Neural cell (in vitro differentiated cells): ENCODE measurements at regions not wholly inside any gene's neighbourhood (a gene's known extent, or its start where the extent isn't known, plus 50 kb on each side); places are given as distances from the start of the nearest gene placed in this dataset.

Source experiments
- H2AFZ ChIP-seq: fragments of 200-600, 300-800 bp; sonication (generic), shearing (Covaris generic); 2 replicates; pipeline ENCODE4 v1.6.0; 2014; ENCODE audit warnings: low read depth, mild to moderate bottlenecking, antibody characterized with exemption, low read length, moderate library complexity
- H3F3A ChIP-seq: fragments of 200-600 bp; shearing (Covaris generic); 2 replicates; pipeline ENCODE4 v1.6.1; 2016; ENCODE audit warnings: mild to moderate bottlenecking, moderate library complexity, mixed read lengths, antibody characterized with exemption, low read length; ENCODE audit not compliant: insufficient read depth, poor library complexity, severe bottlenecking
- H3K27ac ChIP-seq: fragments of 200-600, 300-800 bp; sonication (generic), shearing (Covaris generic); 2 replicates; pipeline ENCODE4 v1.5.1; 2014; ENCODE audit warnings: mild to moderate bottlenecking, low read length, moderate library complexity
- H3K27me3 ChIP-seq: fragments of 300-800, 200-600 bp; sonication (generic), shearing (Covaris generic); 2 replicates; pipeline ENCODE4 v1.6.0; 2014; ENCODE audit warnings: mild to moderate bottlenecking, low read depth, low read length, moderate library complexity; ENCODE audit not compliant: insufficient read depth
- H3K36me3 ChIP-seq: fragments of 300-800, 200-600 bp; sonication (generic), shearing (Covaris generic); 2 replicates; pipeline ENCODE4 v1.5.1; 2014; ENCODE audit warnings: mild to moderate bottlenecking, antibody characterized with exemption, low read length, moderate library complexity; ENCODE audit not compliant: insufficient read depth
- H3K4me2 ChIP-seq: fragments of 300-800, 200-600 bp; sonication (generic), shearing (Covaris generic); 2 replicates; pipeline ENCODE4 v1.6.0; 2014; ENCODE audit warnings: mild to moderate bottlenecking, low read length
- H3K4me3 ChIP-seq: fragments of 300-800, 200-600 bp; sonication (generic), shearing (Covaris generic); 2 replicates; pipeline ENCODE4 v1.5.1; 2014; ENCODE audit warnings: mild to moderate bottlenecking, low read length, moderate library complexity
- H3K79me2 ChIP-seq: fragments of 200-600 bp; shearing (Covaris generic); replicated peaks from 2 replicates; pipeline ENCODE4 v1.6.0; 2014; ENCODE audit warnings: mild to moderate bottlenecking, low read length, moderate library complexity; ENCODE audit not compliant: insufficient read depth
- H3K9ac ChIP-seq: fragments of 300-800, 200-600 bp; sonication (generic), shearing (Covaris generic); 2 replicates; pipeline ENCODE4 v1.6.1; 2016; ENCODE audit warnings: mild to moderate bottlenecking, low read length, mixed read lengths
- H3K9me2 ChIP-seq: fragments of 200-600 bp; shearing (Covaris generic); 2 replicates; pipeline ENCODE4 v1.6.1; 2016; ENCODE audit warnings: mild to moderate bottlenecking, low read length, mixed read lengths; ENCODE audit not compliant: insufficient read depth
- H3K9me3 ChIP-seq: fragments of 200-600, 300-800 bp; sonication (generic), shearing (Covaris generic); 2 replicates; pipeline ENCODE4 v1.6.1; 2016; ENCODE audit warnings: mild to moderate bottlenecking, mixed run types, low read length, moderate library complexity, mixed read lengths
- H4K20me1 ChIP-seq: fragments of 200-600 bp; shearing (Covaris generic); 2 replicates; pipeline ENCODE4 v1.6.1; 2016; ENCODE audit warnings: mild to moderate bottlenecking, mixed run types; ENCODE audit not compliant: insufficient read depth
- EP300 ChIP-seq: fragments of 450-650 bp; conservative IDR thresholded peaks from 2 replicates; pipeline ENCODE4 v1.6.1; 2014; ENCODE audit warnings: antibody characterized with exemption, mild to moderate bottlenecking, moderate library complexity; ENCODE audit not compliant: poor library complexity, severe bottlenecking
- EZH2 ChIP-seq: fragments of 200-600, 300-800 bp; shearing (Covaris generic), sonication (generic); IDR thresholded peaks from 2 replicates; pipeline ENCODE4 v1.6.1; 2014; ENCODE audit warnings: antibody characterized with exemption, low read length, borderline replicate concordance, mild to moderate bottlenecking; ENCODE audit not compliant: insufficient read depth, poor library complexity, severe bottlenecking
- MXI1 ChIP-seq: fragments of 450-650 bp; conservative IDR thresholded peaks from 2 replicates; pipeline ENCODE4 v1.6.1; 2014; ENCODE audit warnings: antibody characterized with exemption, mild to moderate bottlenecking; ENCODE audit not compliant: poor library complexity, severe bottlenecking
- POLR2AphosphoS5 ChIP-seq: IDR thresholded peaks from 2 replicates; pipeline ENCODE4 v1.6.1; 2012
- RAD21 ChIP-seq: fragments of 450-650 bp; conservative IDR thresholded peaks from 2 replicates; pipeline ENCODE4 v1.6.1; 2014; ENCODE audit warnings: antibody characterized with exemption, mild to moderate bottlenecking, moderate library complexity
- SMC3 ChIP-seq: fragments of 450-650 bp; conservative IDR thresholded peaks from 2 replicates; pipeline ENCODE4 v1.6.1; 2014; ENCODE audit warnings: antibody characterized with exemption, mild to moderate bottlenecking, moderate library complexity; ENCODE audit not compliant: poor library complexity
- TAF1 ChIP-seq: IDR thresholded peaks from 2 replicates; pipeline ENCODE4 v1.6.1; 2012; ENCODE audit warnings: low read depth
- TF ChIP-seq, protein P1 (sequence below): IDR thresholded peaks from 2 replicates; pipeline ENCODE4 v1.6.1; 2012; ENCODE audit warnings: borderline replicate concordance

DNA sequence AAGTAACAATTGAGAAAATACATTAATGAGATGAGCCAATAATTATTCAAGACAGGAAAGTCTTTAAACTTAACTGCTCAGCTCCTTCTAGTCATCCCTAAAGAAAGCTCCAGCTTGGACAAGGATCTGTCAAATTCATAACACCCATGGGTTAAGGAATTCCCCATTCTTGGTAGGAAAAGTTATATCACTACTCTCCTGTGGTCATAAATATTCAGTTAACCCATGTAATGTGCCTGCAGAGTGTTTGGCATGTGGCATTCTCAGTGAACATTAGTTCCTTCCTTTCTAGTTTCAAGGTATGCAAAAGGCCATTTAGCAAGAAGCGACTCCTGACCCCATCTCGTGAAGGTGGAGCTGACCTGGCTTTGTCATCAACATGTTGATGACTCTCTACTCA lies 76.7 kb upstream of the VCAM1 start:
- no peak overlapping the region for H2AFZ ChIP-seq
- H3K27ac ChIP-seq: no peak overlapping the region
- H3K9me3 ChIP-seq: no peaks in the 10 kb centered on the region
- H3K4me2 ChIP-seq: no peak overlapping the region
- no peaks in the 10 kb centered on the region for H3K79me2 ChIP-seq
- H3K27me3 ChIP-seq: no peaks in the 10 kb centered on the region
- no peaks in the 10 kb centered on the region for H3F3A ChIP-seq
- H4K20me1 ChIP-seq: no peaks in the 10 kb centered on the region
- H3K9me2 ChIP-seq: no peaks in the 10 kb centered on the region
- H3K4me3 ChIP-seq: no peak overlapping the region
- TF ChIP-seq SMC3 (no peak), EZH2 (no peak)
- no peaks in the 10 kb centered on the region for H3K36me3 ChIP-seq
- no peak overlapping the region for H3K9ac ChIP-seq

DNA sequence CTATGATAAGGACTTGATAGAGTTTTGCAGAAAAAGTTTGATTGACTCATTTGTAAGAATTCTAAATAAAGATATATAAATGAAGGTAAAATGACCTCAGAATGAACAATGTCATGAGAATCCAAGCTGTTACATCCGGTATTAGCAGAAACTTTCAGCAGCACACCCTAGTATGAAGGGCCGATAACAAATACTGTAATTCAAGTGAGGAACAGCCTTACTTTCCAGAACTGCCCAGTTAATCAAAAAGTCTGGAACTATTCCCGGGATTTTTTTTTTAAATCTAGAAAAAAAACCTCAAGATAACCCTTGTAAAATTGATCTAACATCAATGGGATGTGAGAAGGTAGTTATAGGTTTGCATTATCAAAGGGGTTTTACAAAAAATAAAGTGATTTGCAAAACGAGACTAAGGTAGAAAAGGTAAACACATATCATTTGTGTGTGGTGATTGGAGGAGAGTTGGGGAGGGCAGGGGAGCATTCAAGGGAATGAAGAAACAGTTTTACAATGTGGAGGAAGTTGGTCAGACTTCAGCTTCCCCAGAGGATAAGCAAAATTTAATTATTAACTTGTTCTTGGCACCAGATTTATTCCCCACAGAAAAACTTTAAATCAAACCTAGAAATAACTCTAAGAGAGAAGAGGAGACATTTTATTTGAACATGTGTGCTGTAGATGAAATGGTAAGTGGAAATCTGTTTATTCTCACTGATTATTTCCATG lies 75.9 kb upstream of the VCAM1 start:
- no peaks in the 10 kb centered on the region for H3K9me3 ChIP-seq
- H3K27me3 ChIP-seq: no peaks in the 10 kb centered on the region
- H4K20me1 ChIP-seq: no peaks in the 10 kb centered on the region
- H3K9me2 ChIP-seq: no peaks in the 10 kb centered on the region
- H3K36me3 ChIP-seq: no peaks in the 10 kb centered on the region
- H3K79me2 ChIP-seq: no peaks in the 10 kb centered on the region
- no peaks in the 10 kb centered on the region for H3F3A ChIP-seq
- H3K9ac ChIP-seq: no peak overlapping the region
- TF ChIP-seq EZH2 (no peak), POLR2AphosphoS5 (no peak)
- H3K4me3 ChIP-seq: no peak overlapping the region
- H2AFZ ChIP-seq: no peak overlapping the region
- H3K27ac ChIP-seq: no peak overlapping the region
- no peak overlapping the region for H3K4me2 ChIP-seq

DNA sequence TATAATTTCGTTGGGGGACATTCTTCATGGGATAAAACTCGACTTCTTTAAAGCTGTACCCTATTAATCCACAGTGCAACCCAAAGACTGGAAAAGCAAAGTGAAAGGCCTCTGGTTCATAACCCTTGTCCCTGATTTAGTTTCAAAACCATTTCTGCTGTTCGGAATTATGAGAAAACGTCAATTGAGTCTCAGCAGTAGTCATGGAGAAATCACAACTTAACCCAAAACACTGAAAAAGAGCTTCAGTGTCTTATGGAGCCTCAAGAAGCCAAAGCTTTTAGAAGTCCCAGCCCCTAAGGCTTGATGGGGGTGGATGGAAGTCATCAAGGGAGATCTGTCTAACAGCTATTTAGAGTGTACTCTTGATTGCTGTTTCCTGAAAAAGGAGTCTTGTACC lies 73.5 kb upstream of the VCAM1 start:
- no peak for TF ChIP-seq MXI1
- no peak for TF ChIP-seq RAD21
- no peak for TF ChIP-seq POLR2AphosphoS5
- TF ChIP-seq, protein P1, sequence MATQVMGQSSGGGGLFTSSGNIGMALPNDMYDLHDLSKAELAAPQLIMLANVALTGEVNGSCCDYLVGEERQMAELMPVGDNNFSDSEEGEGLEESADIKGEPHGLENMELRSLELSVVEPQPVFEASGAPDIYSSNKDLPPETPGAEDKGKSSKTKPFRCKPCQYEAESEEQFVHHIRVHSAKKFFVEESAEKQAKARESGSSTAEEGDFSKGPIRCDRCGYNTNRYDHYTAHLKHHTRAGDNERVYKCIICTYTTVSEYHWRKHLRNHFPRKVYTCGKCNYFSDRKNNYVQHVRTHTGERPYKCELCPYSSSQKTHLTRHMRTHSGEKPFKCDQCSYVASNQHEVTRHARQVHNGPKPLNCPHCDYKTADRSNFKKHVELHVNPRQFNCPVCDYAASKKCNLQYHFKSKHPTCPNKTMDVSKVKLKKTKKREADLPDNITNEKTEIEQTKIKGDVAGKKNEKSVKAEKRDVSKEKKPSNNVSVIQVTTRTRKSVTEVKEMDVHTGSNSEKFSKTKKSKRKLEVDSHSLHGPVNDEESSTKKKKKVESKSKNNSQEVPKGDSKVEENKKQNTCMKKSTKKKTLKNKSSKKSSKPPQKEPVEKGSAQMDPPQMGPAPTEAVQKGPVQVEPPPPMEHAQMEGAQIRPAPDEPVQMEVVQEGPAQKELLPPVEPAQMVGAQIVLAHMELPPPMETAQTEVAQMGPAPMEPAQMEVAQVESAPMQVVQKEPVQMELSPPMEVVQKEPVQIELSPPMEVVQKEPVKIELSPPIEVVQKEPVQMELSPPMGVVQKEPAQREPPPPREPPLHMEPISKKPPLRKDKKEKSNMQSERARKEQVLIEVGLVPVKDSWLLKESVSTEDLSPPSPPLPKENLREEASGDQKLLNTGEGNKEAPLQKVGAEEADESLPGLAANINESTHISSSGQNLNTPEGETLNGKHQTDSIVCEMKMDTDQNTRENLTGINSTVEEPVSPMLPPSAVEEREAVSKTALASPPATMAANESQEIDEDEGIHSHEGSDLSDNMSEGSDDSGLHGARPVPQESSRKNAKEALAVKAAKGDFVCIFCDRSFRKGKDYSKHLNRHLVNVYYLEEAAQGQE: no peak
- TF ChIP-seq EZH2: no peak
- no peak for TF ChIP-seq EP300
- no peak for TF ChIP-seq TAF1
- Histone ChIP-seq H3K79me2 (no peaks in the 10 kb centered on the region), H3K4me3 (no peak overlapping the region), H3K9ac (no peak overlapping the region), H3K36me3 (no peaks in the 10 kb centered on the region), H2AFZ (no peak overlapping the region), H3K27ac (no peak overlapping the region), H3K4me2 (no peak overlapping the region), H3K9me2 (no peaks in the 10 kb centered on the region), H4K20me1 (no peaks in the 10 kb centered on the region), H3F3A (no peaks in the 10 kb centered on the region), H3K27me3 (no peaks in the 10 kb centered on the region), H3K9me3 (no peaks in the 10 kb centered on the region)
